ENCODE measurements at regions not wholly inside any gene's neighbourhood (a gene's known extent, or its start where the extent isn't known, plus 50 kb on each side); places are given as distances from the start of the nearest gene placed in this dataset.

GRCh38 chr13:106259928-106260327 lies 275.5 kb downstream of the EFNB2 start:
- TF ChIP-seq, protein P1, sequence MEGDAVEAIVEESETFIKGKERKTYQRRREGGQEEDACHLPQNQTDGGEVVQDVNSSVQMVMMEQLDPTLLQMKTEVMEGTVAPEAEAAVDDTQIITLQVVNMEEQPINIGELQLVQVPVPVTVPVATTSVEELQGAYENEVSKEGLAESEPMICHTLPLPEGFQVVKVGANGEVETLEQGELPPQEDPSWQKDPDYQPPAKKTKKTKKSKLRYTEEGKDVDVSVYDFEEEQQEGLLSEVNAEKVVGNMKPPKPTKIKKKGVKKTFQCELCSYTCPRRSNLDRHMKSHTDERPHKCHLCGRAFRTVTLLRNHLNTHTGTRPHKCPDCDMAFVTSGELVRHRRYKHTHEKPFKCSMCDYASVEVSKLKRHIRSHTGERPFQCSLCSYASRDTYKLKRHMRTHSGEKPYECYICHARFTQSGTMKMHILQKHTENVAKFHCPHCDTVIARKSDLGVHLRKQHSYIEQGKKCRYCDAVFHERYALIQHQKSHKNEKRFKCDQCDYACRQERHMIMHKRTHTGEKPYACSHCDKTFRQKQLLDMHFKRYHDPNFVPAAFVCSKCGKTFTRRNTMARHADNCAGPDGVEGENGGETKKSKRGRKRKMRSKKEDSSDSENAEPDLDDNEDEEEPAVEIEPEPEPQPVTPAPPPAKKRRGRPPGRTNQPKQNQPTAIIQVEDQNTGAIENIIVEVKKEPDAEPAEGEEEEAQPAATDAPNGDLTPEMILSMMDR (IDR thresholded peaks at IDR 0.05) = no peak
- TF ChIP-seq POLR2A (IDR thresholded peaks at IDR 0.05) = no peak
